K562 (cell line): ENCODE measurements at regions not wholly inside any gene's neighbourhood (a gene's known extent, or its start where the extent isn't known, plus 50 kb on each side); places are given as distances from the start of the nearest gene placed in this dataset.

Experiments
- ATAC-seq: fragments of 200-7000 bp; cut with Tn5 transposase; 3 replicates; pipeline ENCODE4 v1.9.1; 2020; ENCODE audit warnings: moderate library complexity
- BruUV-seq: library from RNA; stranded (reverse); fragments of 400-500 nt; replicated peaks from 2 replicates; lab custom pipeline; 2021; lab: Mats Ljungman, UMichigan
- CTCF ChIA-PET: fragments of 300-600 bp; formaldehyde crosslinking; extraction: SDS; loops from one replicate; lab custom pipeline; 2021; ENCODE audit warnings: low intra/inter-chr PET ratio; lab: Yijun Ruan, JAX
- POLR2A ChIA-PET: fragments of 300-600, 350-650 bp; sonication (Branson Sonifier 250); formaldehyde crosslinking; extraction: SDS; loops from one replicate; lab custom pipeline; 2021; ENCODE audit warnings: antibody characterized with exemption, inconsistent platforms; lab: Yijun Ruan, JAX
- DNase-seq, 4 experiments: peaks; one replicate each; pipeline versions ENCODE4 v3.0.0 to v3.0.0-alpha.2; 2011 to 2018; ENCODE audit warnings: low spot score in 3 of 4, mixed read lengths in 3 of 4; ENCODE audit errors: extremely low read depth in 1 of 4
- FAIRE-seq: peaks from 2 replicates; lab custom pipeline; 2011; peaks lifted over from hg19 to GRCh38; lab: Jason Lieb, UNC
- H2AFZ ChIP-seq: 2 replicates; pipeline ENCODE4 v1.6.0; 2011; ENCODE audit warnings: low read depth, low read length, control low read depth, inconsistent platforms
- H3K27ac ChIP-seq: fragments of 200-600 bp; 3 replicates; pipeline ENCODE4 v1.8.0; 2011; ENCODE audit warnings: low read depth, mild to moderate bottlenecking, control low read depth, inconsistent platforms, low read length, moderate library complexity, mixed read lengths; ENCODE audit errors: extremely low read depth
- H3K27me3 ChIP-seq, 2 experiments: fragments of 300-600 bp in 1 of 2; 2 replicates in 1 of 2; 3 replicates in 1 of 2; pipeline versions ENCODE4 v1.6.0 to v1.8.0; 2011; ENCODE audit warnings: inconsistent platforms in 2 of 2, low read length in 2 of 2, mild to moderate bottlenecking in 1 of 2, mixed read lengths in 1 of 2, moderate library complexity in 1 of 2; ENCODE audit not compliant: control insufficient read depth in 2 of 2, insufficient read depth in 2 of 2
- H3K36me3 ChIP-seq: fragments of 300-600 bp; 3 replicates; pipeline ENCODE4 v1.8.0; 2011; ENCODE audit warnings: mild to moderate bottlenecking, low read length, inconsistent platforms; ENCODE audit not compliant: control insufficient read depth, insufficient read depth
- H3K4me1 ChIP-seq, 2 experiments: fragments of 200-600 bp in 1 of 2; replicated peaks in 1 of 2; 2 replicates in 1 of 2; 3 replicates in 1 of 2; pipeline versions ENCODE4 v1.5.1 to v1.8.0; 2011; ENCODE audit warnings: inconsistent platforms in 2 of 2, low read length in 2 of 2, mild to moderate bottlenecking in 1 of 2, mixed read lengths in 1 of 2, moderate library complexity in 1 of 2; ENCODE audit not compliant: control insufficient read depth in 2 of 2, insufficient read depth in 2 of 2
- H3K4me2 ChIP-seq: 2 replicates; pipeline ENCODE4 v1.6.1; 2011; ENCODE audit warnings: low read length, control low read depth, inconsistent platforms, mixed read lengths; ENCODE audit not compliant: insufficient read depth
- H3K4me3 ChIP-seq: fragments of 200-600 bp; sonication (generic), shearing (Covaris generic); 2 replicates; pipeline ENCODE4 v1.5.1; 2016; ENCODE audit warnings: control low read depth, inconsistent platforms
- H3K79me2 ChIP-seq: fragments of 200-600 bp; 3 replicates; pipeline ENCODE4 v1.8.0; 2011; ENCODE audit warnings: low read length, inconsistent platforms; ENCODE audit not compliant: control insufficient read depth, insufficient read depth
- H3K9ac ChIP-seq, 2 experiments: 2 replicates each; pipeline versions ENCODE4 v1.6.0 to v1.6.1; 2011; ENCODE audit warnings: low read depth in 2 of 2, low read length in 2 of 2, control low read depth in 1 of 2, inconsistent platforms in 1 of 2, mild to moderate bottlenecking in 1 of 2, mixed read lengths in 1 of 2; ENCODE audit not compliant: insufficient read depth in 1 of 2
- H3K9me1 ChIP-seq: one replicate; pipeline ENCODE4 v1.6.0; 2011; ENCODE audit warnings: inconsistent platforms, mild to moderate bottlenecking, low read length, moderate library complexity; ENCODE audit not compliant: control insufficient read depth, insufficient read depth
- H3K9me3 ChIP-seq: replicated peaks from 2 replicates; pipeline ENCODE4 v1.5.1; 2011; ENCODE audit warnings: low read depth, low read length, inconsistent platforms; ENCODE audit not compliant: control insufficient read depth, insufficient read depth
- H4K20me1 ChIP-seq: replicated peaks from 2 replicates; pipeline ENCODE4 v1.6.1; 2011; ENCODE audit warnings: low read length, inconsistent platforms, mixed read lengths; ENCODE audit not compliant: control insufficient read depth, insufficient read depth
- BCLAF1 ChIP-seq, 2 experiments: fragments of 450-650 bp in 1 of 2; IDR thresholded peaks; 2 replicates each; pipeline ENCODE4 v1.6.1; 2011 to 2017; ENCODE audit warnings: low read depth in 2 of 2, antibody characterized with exemption in 1 of 2, borderline replicate concordance in 1 of 2, low read length in 1 of 2, mild to moderate bottlenecking in 1 of 2, mixed read lengths in 1 of 2; ENCODE audit not compliant: control insufficient read depth in 1 of 2
- CBX1 ChIP-seq: sonication (generic); IDR thresholded peaks from 2 replicates; pipeline ENCODE4 v1.6.1; 2016; ENCODE audit warnings: antibody characterized with exemption, low read depth, mild to moderate bottlenecking
- IRF9 ChIP-seq: fragments of 450-650 bp; IDR thresholded peaks from 2 replicates; pipeline ENCODE4 v1.6.1; 2016; ENCODE audit warnings: missing biosample characterization, missing genetic modification characterization
- LARP7 ChIP-seq: fragments of 450-650 bp; IDR thresholded peaks from 2 replicates; pipeline ENCODE4 v1.6.1; 2016
- MEF2A ChIP-seq: IDR thresholded peaks from 2 replicates; pipeline ENCODE4 v1.6.1; 2011; ENCODE audit warnings: low read depth, mild to moderate bottlenecking, low read length, moderate library complexity; ENCODE audit not compliant: control insufficient read depth
- MYC ChIP-seq, 2 experiments: fragments of 250-450 bp in 1 of 2; sonication (Bioruptor Pico) in 1 of 2; IDR thresholded peaks; 2 replicates each; pipeline versions ENCODE4 v1.5.1 to v1.6.1; 2012 to 2021; ENCODE audit warnings: low read depth in 2 of 2, borderline replicate concordance in 1 of 2, improper control_type of control experiment in 1 of 2, low read length in 1 of 2, mild to moderate bottlenecking in 1 of 2, moderate library complexity in 1 of 2
- RHOXF2B ChIP-seq: fragments of 250-450 bp; sonication (Bioruptor Pico); conservative IDR thresholded peaks from 2 replicates; pipeline ENCODE4 v1.5.1; 2021
- ZBTB17 ChIP-seq: fragments of 450-650 bp; formaldehyde crosslinking; IDR thresholded peaks from 2 replicates; pipeline ENCODE4 v1.4.0; 2020; ENCODE audit warnings: mild to moderate bottlenecking
- ZNF449 ChIP-seq: fragments of 250-450 bp; sonication (Bioruptor Pico); IDR thresholded peaks from 2 replicates; pipeline ENCODE4 v1.8.0; 2022; ENCODE audit warnings: moderate library complexity, mild to moderate bottlenecking, inconsistent platforms
- ZNF785 ChIP-seq: fragments of 250-450 bp; sonication (Bioruptor Pico); IDR thresholded peaks from 2 replicates; pipeline ENCODE4 v1.4.0; 2020; ENCODE audit warnings: mild to moderate bottlenecking
- in situ Hi-C: fragments of 300-500 bp; cut with MboI; formaldehyde crosslinking; loops from 4 replicates; pipeline ENCODE4 v1.15.0; 2018; ENCODE audit warnings: inconsistent platforms, mixed read lengths
- intact Hi-C: fragments of 100-400 bp; cut with micrococcal nuclease; formaldehyde crosslinking; loops from 2 replicates; pipeline ENCODE4 v1.14.2; 2022
- TF ChIP-seq, protein P1 (sequence below): sonication (generic); formaldehyde crosslinking; IDR thresholded peaks from 2 replicates; pipeline ENCODE4 v1.8.1; 2023; ENCODE audit warnings: mild to moderate bottlenecking, missing genetic modification reagents
- TF ChIP-seq, protein P2 (sequence below): fragments of 250-450 bp; sonication (Bioruptor Pico); IDR thresholded peaks from 2 replicates; pipeline ENCODE4 v1.4.0; 2020; ENCODE audit warnings: borderline replicate concordance

- POLR2A ChIA-PET: no interaction called here
- no peak for TF ChIP-seq ZBTB17 (CRISPR knock-in tag)
- no peak for TF ChIP-seq BCLAF1 (IDR thresholded peaks at IDR 0.05; ENCODE audit: borderline replicate concordance in 1 of 2, control insufficient read depth in 1 of 2, low read depth in 2 of 2, low read length in 1 of 2)
- TF ChIP-seq CBX1: no peak
- TF ChIP-seq MEF2A: no peak
- TF ChIP-seq, protein P1, sequence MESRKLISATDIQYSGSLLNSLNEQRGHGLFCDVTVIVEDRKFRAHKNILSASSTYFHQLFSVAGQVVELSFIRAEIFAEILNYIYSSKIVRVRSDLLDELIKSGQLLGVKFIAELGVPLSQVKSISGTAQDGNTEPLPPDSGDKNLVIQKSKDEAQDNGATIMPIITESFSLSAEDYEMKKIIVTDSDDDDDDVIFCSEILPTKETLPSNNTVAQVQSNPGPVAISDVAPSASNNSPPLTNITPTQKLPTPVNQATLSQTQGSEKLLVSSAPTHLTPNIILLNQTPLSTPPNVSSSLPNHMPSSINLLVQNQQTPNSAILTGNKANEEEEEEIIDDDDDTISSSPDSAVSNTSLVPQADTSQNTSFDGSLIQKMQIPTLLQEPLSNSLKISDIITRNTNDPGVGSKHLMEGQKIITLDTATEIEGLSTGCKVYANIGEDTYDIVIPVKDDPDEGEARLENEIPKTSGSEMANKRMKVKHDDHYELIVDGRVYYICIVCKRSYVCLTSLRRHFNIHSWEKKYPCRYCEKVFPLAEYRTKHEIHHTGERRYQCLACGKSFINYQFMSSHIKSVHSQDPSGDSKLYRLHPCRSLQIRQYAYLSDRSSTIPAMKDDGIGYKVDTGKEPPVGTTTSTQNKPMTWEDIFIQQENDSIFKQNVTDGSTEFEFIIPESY: no peak
- no peak for TF ChIP-seq RHOXF2B (CRISPR knock-in tag)
- no peak for TF ChIP-seq MYC (IDR thresholded peaks at IDR 0.05; ENCODE audit: low read depth, low read length)
- no peak for TF ChIP-seq MYC (CRISPR knock-in tag; IDR thresholded peaks at IDR 0.05; ENCODE audit: borderline replicate concordance, low read depth)
- no peak for TF ChIP-seq LARP7
- no peak for TF ChIP-seq ZNF449 (CRISPR knock-in tag)
- TF ChIP-seq IRF9 (tag): no peak
- TF ChIP-seq, protein P2, sequence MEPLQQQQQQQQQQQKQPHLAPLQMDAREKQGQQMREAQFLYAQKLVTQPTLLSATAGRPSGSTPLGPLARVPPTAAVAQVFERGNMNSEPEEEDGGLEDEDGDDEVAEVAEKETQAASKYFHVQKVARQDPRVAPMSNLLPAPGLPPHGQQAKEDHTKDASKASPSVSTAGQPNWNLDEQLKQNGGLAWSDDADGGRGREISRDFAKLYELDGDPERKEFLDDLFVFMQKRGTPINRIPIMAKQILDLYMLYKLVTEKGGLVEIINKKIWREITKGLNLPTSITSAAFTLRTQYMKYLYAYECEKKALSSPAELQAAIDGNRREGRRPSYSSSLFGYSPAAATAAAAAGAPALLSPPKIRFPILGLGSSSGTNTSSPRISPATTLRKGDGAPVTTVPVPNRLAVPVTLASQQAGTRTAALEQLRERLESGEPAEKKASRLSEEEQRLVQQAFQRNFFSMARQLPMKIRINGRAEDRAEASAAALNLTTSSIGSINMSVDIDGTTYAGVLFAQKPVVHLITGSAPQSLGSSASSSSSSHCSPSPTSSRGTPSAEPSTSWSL (CRISPR knock-in tag): no peak
- no peak for TF ChIP-seq ZNF785
Measured at GRCh38 chr1:103194060-103194459, 85.7 kb upstream of the COL11A1 start.

More at GRCh38 chr1:103194060-103194459, 85.7 kb upstream of the COL11A1 start:
- Histone ChIP-seq H2AFZ (no peak overlapping the region), H3K4me3 (no peak overlapping the region), H3K27me3 (no peaks in the 10 kb centered on the region), H3K4me2 (no peak overlapping the region), H3K9me1 (no peaks in the 10 kb centered on the region), H3K4me1 (no peaks in the 10 kb centered on the region), H3K9ac (no peak overlapping the region), H3K36me3 (no peaks in the 10 kb centered on the region), H3K27ac (no peak overlapping the region), H3K79me2 (no peaks in the 10 kb centered on the region), H4K20me1 (no peaks in the 10 kb centered on the region), H3K9me3 (no peaks in the 10 kb centered on the region)
- BruUV-seq: no TSS peak
- intact Hi-C loops: no loop called here
- CTCF ChIA-PET: interaction anchor here (0.6 kb wide), 1 partner anchor 1788 kb away, joined by 3 read pairs; no protein-coding TSS in a partner anchor
- DNase-seq (no peak), ATAC-seq (no peak), FAIRE-seq (no peak)
- in situ Hi-C loops: loop anchor here (10.0 kb wide), 1 partner anchor 101 kb away; no protein-coding TSS in a partner anchor
